ENCODE measurements at regions not wholly inside any gene's neighbourhood (a gene's known extent, or its start where the extent isn't known, plus 50 kb on each side); places are given as distances from the start of the nearest gene placed in this dataset.

GRCh38 chr2:200181755-200182154 lies 124.7 kb upstream of the SPATS2L start:
- no peak for DNase-seq (ENCODE audit: low spot score)
- Histone ChIP-seq H3K27ac (no peak overlapping the region), H3K4me3 (no peak overlapping the region)
- TF ChIP-seq, protein P1, sequence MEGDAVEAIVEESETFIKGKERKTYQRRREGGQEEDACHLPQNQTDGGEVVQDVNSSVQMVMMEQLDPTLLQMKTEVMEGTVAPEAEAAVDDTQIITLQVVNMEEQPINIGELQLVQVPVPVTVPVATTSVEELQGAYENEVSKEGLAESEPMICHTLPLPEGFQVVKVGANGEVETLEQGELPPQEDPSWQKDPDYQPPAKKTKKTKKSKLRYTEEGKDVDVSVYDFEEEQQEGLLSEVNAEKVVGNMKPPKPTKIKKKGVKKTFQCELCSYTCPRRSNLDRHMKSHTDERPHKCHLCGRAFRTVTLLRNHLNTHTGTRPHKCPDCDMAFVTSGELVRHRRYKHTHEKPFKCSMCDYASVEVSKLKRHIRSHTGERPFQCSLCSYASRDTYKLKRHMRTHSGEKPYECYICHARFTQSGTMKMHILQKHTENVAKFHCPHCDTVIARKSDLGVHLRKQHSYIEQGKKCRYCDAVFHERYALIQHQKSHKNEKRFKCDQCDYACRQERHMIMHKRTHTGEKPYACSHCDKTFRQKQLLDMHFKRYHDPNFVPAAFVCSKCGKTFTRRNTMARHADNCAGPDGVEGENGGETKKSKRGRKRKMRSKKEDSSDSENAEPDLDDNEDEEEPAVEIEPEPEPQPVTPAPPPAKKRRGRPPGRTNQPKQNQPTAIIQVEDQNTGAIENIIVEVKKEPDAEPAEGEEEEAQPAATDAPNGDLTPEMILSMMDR (IDR thresholded peaks at IDR 0.05) = no peak

- Histone ChIP-seq H3K27ac (no peak overlapping the region), H3K4me3 (no peak overlapping the region)
- TF ChIP-seq, protein P1 (IDR thresholded peaks at IDR 0.05) = no peak
- no peak for DNase-seq (ENCODE audit: low spot score)
These were observed 121.5 kb upstream of the SPATS2L start for GRCh38 chr2:200184748-200185627.

DNA sequence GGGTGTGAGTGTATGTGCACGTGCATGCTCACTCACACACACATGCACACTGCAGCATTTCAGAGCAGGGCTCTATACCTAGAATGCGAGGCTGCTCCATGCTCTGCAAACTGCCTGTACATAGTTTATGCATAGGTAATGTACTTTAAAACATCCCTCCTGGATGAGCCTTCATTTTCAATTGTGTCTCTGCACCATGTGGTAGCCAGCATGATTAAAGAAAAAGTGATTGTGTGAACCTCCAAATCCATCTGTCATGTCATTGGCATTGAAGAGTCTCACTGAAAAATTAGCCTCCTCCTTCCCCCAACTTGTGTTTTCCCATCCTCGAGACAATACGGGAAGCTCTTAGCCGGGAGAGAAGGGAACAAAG lies 120.9 kb upstream of the SPATS2L start:
- H3K27ac ChIP-seq = no peak overlapping the region
- DNase-seq (ENCODE audit: low spot score) = no peak
- TF ChIP-seq, protein P1 (IDR thresholded peaks at IDR 0.05) = no peak
- no peak overlapping the region for H3K4me3 ChIP-seq

DNA sequence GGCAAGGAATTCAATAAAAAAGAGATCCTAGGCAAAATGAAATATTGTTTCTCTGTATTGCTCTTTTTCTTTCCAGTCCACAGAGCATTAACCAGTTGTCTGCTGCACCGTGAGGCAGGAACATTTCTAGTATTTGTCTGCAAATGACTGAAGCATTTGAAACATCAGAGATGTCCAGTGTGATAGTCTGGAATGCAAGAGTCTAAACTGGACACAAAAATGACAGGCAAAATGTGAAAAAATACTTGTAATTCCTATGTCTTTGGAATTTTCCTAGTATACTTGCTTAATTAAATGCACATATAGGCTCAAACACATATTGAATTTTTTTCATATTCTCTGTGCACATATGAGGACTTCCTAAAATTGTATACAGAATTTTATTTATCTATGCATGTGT lies 120.5 kb upstream of the SPATS2L start:
- TF ChIP-seq, protein P1 (IDR thresholded peaks at IDR 0.05) = no peak
- no peak for DNase-seq (ENCODE audit: low spot score)
- H3K4me3 ChIP-seq = no peak overlapping the region
- H3K27ac ChIP-seq = no peak overlapping the region

GRCh38 chr2:200188876-200189275 lies 117.6 kb upstream of the SPATS2L start:
- no peak overlapping the region for H3K4me3 ChIP-seq
- no peak for DNase-seq (ENCODE audit: low spot score)
- no peak overlapping the region for H3K27ac ChIP-seq
- TF ChIP-seq, protein P1 (IDR thresholded peaks at IDR 0.05) = no peak

DNA sequence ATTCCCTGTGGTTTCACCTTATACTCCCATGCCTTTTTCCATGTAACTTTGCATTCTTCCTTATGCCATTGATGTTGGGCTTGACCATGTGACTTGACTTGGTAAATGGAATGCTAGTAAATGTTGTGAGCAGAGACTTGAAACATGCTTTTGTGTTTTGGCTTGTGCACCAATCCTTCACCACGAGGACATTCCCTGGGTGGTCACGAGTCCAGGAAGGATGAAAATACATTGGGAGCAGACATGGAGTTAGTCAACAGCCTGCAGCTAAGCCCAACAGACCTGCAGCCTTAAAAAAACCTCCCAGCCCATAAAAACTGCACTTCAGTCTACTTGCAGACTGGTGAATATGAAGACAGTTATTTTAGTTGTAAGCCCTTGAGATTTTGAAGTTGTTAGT lies 116.5 kb upstream of the SPATS2L start:
- DNase-seq (ENCODE audit: low spot score) = no peak
- H3K4me3 ChIP-seq = no peak overlapping the region
- TF ChIP-seq, protein P1 (IDR thresholded peaks at IDR 0.05) = no peak

DNA sequence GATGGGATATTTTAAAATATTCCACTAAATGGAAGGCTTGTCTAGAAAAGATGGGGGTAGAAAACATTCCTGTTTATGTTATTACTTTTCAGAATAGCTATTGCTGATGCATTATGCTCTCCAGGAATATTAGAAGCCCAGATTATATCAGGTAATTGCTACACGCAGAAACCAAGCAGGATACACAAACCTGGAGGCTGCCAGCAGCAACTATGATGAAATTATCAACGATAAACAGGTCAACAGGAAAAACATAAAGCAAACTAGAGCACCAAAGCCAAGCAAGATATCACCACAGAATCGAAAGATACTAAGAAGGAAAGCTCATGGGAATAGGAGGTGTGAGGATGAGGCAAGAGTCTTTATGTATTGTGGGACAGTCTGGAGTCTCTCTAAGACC lies 113.2 kb upstream of the SPATS2L start:
- Histone ChIP-seq H3K4me3 (no peak overlapping the region), H3K27ac (no peak overlapping the region)
- no peak for DNase-seq (ENCODE audit: low spot score)
- TF ChIP-seq, protein P1 (IDR thresholded peaks at IDR 0.05) = no peak

More for the DNA sequence above, 116.5 kb upstream of the SPATS2L start:
- no peak overlapping the region for H3K27ac ChIP-seq
